ENCODE measurements at regions not wholly inside any gene's neighbourhood (a gene's known extent, or its start where the extent isn't known, plus 50 kb on each side); places are given as distances from the start of the nearest gene placed in this dataset.

DNA sequence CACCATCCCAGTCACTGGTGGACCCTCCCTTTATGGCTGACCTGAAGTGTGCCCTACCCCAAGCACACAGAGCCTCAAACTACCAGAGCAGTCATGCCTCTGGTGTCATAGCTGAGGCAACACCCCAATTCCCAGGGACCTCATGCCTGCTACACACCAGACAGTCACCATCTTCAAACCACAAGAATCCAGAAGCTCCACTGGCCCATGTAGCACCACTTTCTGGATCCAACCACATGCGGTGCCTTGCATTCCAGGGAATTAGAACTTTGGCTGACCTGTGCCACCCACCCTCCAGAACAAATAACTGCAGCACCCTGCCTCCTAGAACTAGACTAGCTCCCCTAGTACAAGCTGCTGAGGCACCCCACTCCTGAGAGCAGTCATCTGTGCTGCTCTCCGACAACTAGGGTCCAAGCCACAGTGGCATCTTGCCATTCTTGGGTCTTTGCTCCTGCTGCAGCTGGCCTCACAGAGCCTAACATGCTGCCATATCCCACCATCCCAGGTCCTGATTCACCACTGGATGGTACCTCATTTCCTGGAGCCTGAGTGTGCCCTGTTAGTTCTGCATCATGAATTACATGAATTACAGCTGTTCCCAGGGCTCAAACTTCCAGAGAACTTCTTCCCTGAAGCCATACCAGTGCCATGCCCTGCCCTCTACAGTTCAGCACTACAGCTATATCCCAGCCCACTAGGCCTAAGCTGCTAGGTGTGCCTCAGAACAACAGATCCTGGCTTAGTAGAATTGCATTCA lies 243.8 kb upstream of the CHST9 start:
- no peaks in the 10 kb centered on the region for H3K27me3 ChIP-seq (ENCODE audit: control insufficient read depth, insufficient read depth, low read length)
- peak; percentile 47 for FAIRE-seq
- no peak overlapping the region for H3K4me3 ChIP-seq (ENCODE audit: low read depth, low read length)
- TF ChIP-seq, protein P1, sequence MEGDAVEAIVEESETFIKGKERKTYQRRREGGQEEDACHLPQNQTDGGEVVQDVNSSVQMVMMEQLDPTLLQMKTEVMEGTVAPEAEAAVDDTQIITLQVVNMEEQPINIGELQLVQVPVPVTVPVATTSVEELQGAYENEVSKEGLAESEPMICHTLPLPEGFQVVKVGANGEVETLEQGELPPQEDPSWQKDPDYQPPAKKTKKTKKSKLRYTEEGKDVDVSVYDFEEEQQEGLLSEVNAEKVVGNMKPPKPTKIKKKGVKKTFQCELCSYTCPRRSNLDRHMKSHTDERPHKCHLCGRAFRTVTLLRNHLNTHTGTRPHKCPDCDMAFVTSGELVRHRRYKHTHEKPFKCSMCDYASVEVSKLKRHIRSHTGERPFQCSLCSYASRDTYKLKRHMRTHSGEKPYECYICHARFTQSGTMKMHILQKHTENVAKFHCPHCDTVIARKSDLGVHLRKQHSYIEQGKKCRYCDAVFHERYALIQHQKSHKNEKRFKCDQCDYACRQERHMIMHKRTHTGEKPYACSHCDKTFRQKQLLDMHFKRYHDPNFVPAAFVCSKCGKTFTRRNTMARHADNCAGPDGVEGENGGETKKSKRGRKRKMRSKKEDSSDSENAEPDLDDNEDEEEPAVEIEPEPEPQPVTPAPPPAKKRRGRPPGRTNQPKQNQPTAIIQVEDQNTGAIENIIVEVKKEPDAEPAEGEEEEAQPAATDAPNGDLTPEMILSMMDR (IDR thresholded peaks at IDR 0.05; ENCODE audit: insufficient read depth, low read length, severe bottlenecking), result no peak
- DNase-seq (ENCODE audit: low read depth), result no peak
- H3K36me3 ChIP-seq (ENCODE audit: control insufficient read depth, insufficient read depth, low read length), result no peaks in the 10 kb centered on the region

DNA sequence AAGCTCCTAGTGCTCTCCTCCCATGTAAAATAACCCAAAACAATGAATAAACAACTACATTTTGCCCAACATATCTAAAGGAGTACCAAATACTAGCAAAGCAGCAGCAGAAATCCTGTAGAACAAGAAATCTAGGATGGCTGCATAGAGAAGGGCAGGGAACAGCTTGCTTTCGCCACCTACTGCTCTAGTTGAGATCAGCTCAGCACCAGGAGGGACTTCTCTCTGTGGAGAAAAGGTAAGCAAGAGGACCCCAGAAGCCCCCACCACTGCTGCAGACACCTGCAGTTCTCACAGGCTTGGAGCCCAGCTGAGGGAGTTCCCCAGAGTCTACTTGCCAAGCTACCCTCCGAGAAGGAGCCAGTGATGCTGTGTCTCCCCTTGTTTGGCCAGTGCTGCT lies 243.0 kb upstream of the CHST9 start:
- FAIRE-seq, result peak; percentile 23
- peak; percentile 12 for DNase-seq (ENCODE audit: low read depth)

DNA sequence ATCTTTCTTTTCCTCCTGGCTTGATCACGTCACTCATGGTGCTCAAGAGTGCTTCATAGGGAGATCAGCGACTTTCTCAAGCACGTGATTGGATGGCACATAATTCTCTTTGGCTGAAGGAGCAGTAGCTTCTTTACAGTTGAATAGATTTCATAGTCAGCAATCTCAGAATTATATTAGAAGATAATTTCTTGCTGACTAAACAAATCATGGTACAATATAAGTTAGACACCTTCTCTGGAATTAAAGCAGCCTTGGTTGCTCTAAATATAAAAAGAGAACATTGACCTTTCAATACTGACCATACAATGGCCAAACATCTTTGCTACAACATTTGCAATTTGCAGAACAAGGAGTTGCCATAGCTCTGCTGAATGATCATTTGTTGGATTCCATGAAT lies 238.5 kb upstream of the CHST9 start:
- H3K4me3 ChIP-seq (ENCODE audit: low read depth, low read length), result no peak overlapping the region
- DNase-seq (ENCODE audit: low read depth) (no peak), FAIRE-seq (no peak)
- TF ChIP-seq, protein P1 (IDR thresholded peaks at IDR 0.05; ENCODE audit: insufficient read depth, low read length, severe bottlenecking), result no peak
- no peaks in the 10 kb centered on the region for H3K36me3 ChIP-seq (ENCODE audit: control insufficient read depth, insufficient read depth, low read length)
- H3K27me3 ChIP-seq (ENCODE audit: control insufficient read depth, insufficient read depth, low read length), result no peaks in the 10 kb centered on the region

More for the DNA sequence above, 243.0 kb upstream of the CHST9 start:
- TF ChIP-seq, protein P1 (IDR thresholded peaks at IDR 0.05; ENCODE audit: insufficient read depth, low read length, severe bottlenecking), result peak; percentile 27
- Histone ChIP-seq H3K36me3 (ENCODE audit: control insufficient read depth, insufficient read depth, low read length) (no peaks in the 10 kb centered on the region), H3K4me3 (ENCODE audit: low read depth, low read length) (no peak overlapping the region), H3K27me3 (ENCODE audit: control insufficient read depth, insufficient read depth, low read length) (no peaks in the 10 kb centered on the region)

DNA sequence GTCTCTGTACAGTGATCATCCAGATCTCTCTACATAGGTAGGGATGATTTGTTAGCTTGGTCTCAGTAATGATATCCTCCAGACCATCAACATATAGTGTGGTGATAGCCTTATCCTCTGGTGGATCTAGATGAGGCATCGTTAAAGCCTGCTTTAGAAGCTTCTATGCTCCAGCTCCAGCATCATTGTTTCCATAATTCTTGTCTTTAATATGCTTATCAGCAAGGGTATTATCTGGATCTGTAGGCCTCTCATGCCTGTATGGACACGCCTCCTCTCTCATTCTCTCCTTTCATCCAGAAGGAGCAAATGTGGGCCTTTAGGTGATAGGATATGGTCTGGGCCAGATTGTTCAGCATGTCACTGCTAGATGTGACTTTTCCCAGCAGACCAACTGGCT lies 234.5 kb upstream of the CHST9 start:
- Histone ChIP-seq H3K4me3 (ENCODE audit: low read depth, low read length) (no peak overlapping the region), H3K27me3 (ENCODE audit: control insufficient read depth, insufficient read depth, low read length) (no peaks in the 10 kb centered on the region), H3K36me3 (ENCODE audit: control insufficient read depth, insufficient read depth, low read length) (no peaks in the 10 kb centered on the region)
- TF ChIP-seq, protein P1 (IDR thresholded peaks at IDR 0.05; ENCODE audit: insufficient read depth, low read length, severe bottlenecking), result no peak
- FAIRE-seq (peak; percentile 18), DNase-seq (ENCODE audit: low read depth) (no peak)

DNA sequence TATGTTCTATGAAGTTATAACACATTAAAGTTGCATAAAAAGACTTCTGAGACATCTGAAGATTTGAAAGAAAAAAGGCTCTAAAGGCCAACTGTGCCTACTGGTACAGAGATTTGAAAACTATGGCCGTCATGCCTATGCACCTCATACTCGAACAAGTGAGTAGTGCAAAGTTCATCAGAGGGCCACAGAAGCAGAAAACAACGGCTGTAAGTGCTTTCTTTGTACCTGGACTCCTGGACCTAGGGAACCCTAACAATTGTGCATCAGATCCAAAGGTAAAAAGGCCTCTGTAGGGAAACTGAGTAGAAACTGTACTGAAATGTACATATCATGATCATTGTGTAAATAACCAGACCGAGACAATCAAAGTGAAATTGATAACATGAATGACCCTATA lies 230.4 kb upstream of the CHST9 start:
- Histone ChIP-seq H3K27me3 (ENCODE audit: control insufficient read depth, insufficient read depth, low read length) (no peaks in the 10 kb centered on the region), H3K4me3 (ENCODE audit: low read depth, low read length) (no peak overlapping the region), H3K36me3 (ENCODE audit: control insufficient read depth, insufficient read depth, low read length) (no peaks in the 10 kb centered on the region)
- DNase-seq (ENCODE audit: low read depth) (no peak), FAIRE-seq (no peak)
- TF ChIP-seq, protein P1 (IDR thresholded peaks at IDR 0.05; ENCODE audit: insufficient read depth, low read length, severe bottlenecking), result no peak

DNA sequence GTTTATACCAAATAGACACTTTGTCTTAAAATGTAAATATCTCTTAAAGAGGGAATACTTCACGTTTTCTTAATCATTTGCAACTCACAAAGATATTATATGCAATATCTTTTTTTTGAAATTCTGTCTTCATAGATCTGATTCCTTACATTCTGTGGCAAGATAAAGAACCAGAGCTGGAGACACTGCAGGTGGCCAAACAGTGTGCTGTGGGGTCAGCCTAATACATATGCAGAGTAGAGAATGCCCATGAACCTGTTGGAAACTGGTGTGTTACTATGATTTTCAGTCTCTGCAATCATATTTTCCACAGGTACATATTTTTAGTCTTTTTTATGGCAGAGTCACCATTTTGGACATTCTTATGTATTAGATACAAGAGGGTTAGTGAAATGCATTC lies 229.6 kb upstream of the CHST9 start:
- no peak for DNase-seq (ENCODE audit: low read depth)
- TF ChIP-seq, protein P1 (IDR thresholded peaks at IDR 0.05; ENCODE audit: insufficient read depth, low read length, severe bottlenecking), result no peak
- Histone ChIP-seq H3K27me3 (ENCODE audit: control insufficient read depth, insufficient read depth, low read length) (no peaks in the 10 kb centered on the region), H3K36me3 (ENCODE audit: control insufficient read depth, insufficient read depth, low read length) (no peaks in the 10 kb centered on the region), H3K4me3 (ENCODE audit: low read depth, low read length) (no peak overlapping the region)
- FAIRE-seq, result no peak

Measured in bronchial epithelial cell (primary cell).